SJCRH30 (cell line): ENCODE measurements at regions not wholly inside any gene's neighbourhood (a gene's known extent, or its start where the extent isn't known, plus 50 kb on each side); places are given as distances from the start of the nearest gene placed in this dataset.

Experiments
- DNase-seq, 2 experiments: peaks; one replicate each; pipeline ENCODE4 v3.0.0-alpha.2; 2015 to 2020
- H3K27ac ChIP-seq: fragments of 250-450 bp; sonication (Bioruptor Pico); 2 replicates; pipeline ENCODE4 v1.5.1; 2020; ENCODE audit warnings: mild to moderate bottlenecking, moderate library complexity
- H3K27me3 ChIP-seq: fragments of 250-450 bp; sonication (Bioruptor Pico); 2 replicates; pipeline ENCODE4 v1.5.1; 2020; ENCODE audit warnings: mild to moderate bottlenecking, moderate library complexity
- H3K36me3 ChIP-seq: fragments of 250-450 bp; sonication (Bioruptor Pico); 2 replicates; pipeline ENCODE4 v1.5.1; 2020; ENCODE audit warnings: mild to moderate bottlenecking, moderate library complexity
- H3K4me1 ChIP-seq: fragments of 250-450 bp; sonication (Bioruptor Pico); 2 replicates; pipeline ENCODE4 v1.5.1; 2020; ENCODE audit warnings: mild to moderate bottlenecking, moderate library complexity
- H3K4me3 ChIP-seq: fragments of 250-450 bp; sonication (Bioruptor Pico); 2 replicates; pipeline ENCODE4 v1.5.1; 2020; ENCODE audit warnings: mild to moderate bottlenecking, moderate library complexity
- H3K9me3 ChIP-seq: fragments of 250-450 bp; sonication (Bioruptor Pico); replicated peaks from 2 replicates; pipeline ENCODE4 v1.5.1; 2020; ENCODE audit warnings: mild to moderate bottlenecking, moderate library complexity

DNA sequence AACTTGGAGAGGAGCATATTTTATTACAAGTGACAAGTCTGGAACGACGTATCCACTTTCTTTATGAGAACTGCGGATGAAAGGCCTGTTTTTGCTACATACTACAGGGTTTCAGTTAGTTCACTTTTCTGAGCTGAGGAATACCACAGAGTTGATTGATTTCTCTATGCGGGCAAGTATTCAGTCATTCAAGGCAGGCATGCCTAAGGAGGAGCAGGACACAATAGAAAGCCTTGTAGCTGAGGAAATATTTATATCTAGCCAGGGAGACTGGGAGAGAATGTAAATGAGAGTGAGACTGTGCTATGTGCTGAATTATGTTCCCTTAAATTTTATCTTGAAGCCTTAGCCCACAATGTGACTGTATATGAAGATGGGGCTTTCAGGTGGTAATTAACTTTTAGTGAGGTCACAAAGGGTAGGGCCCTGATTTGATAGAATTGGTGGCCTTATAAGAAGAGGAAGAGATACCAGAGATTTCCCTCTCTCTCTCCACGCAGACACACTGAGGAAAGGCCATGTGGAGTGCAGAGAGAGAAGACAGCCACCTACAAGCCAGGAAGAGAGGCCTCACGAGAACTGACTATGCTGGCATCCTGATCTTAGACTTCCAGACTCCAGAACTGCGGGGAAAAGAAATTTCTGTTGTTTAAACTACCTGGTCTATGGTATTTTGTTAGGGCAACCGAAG is 459.0 kb upstream of the ATP2B1 start:
- Histone ChIP-seq H3K27me3 (no peaks in the 10 kb centered on the region), H3K9me3 (no peaks in the 10 kb centered on the region; the same call in 1 of the 2 replicates), H3K27ac (no peak overlapping the region), H3K4me3 (no peak overlapping the region), H3K36me3 (no peaks in the 10 kb centered on the region), H3K4me1 (no peaks in the 10 kb centered on the region)
- no peak for DNase-seq

GRCh38 chr12:90166671-90167070 is 458.0 kb upstream of the ATP2B1 start:
- no peak overlapping the region for H3K27ac ChIP-seq
- no peak for DNase-seq
- no peaks in the 10 kb centered on the region for H3K27me3 ChIP-seq
- H3K4me3 ChIP-seq = no peak overlapping the region
- H3K36me3 ChIP-seq = no peaks in the 10 kb centered on the region
- H3K9me3 ChIP-seq = no peaks in the 10 kb centered on the region; the same call in 1 of the 2 replicates
- no peaks in the 10 kb centered on the region for H3K4me1 ChIP-seq

DNA sequence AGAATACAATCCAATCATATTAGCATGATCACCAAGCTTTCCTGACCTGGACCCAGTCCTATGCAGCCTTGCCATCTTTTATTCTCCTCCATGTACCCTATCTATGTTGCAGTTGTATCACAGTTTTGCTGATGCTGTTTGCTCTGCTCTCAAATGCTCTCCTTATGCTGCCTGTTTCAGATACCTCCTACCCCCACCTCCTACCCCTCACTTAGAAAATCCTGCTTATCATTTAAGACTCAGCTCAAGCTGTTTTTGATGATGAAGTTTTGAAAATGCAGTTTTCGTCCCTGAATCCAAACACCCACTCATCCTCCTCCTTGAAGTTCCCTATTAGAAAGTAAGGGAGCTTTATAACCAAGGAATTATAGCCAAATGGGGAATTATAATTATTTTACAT is 457.4 kb upstream of the ATP2B1 start:
- Histone ChIP-seq H3K4me3 (no peak overlapping the region), H3K9me3 (no peaks in the 10 kb centered on the region; the same call in 1 of the 2 replicates), H3K4me1 (no peaks in the 10 kb centered on the region), H3K27me3 (no peaks in the 10 kb centered on the region), H3K27ac (no peak overlapping the region), H3K36me3 (no peaks in the 10 kb centered on the region)
- no peak for DNase-seq

DNA sequence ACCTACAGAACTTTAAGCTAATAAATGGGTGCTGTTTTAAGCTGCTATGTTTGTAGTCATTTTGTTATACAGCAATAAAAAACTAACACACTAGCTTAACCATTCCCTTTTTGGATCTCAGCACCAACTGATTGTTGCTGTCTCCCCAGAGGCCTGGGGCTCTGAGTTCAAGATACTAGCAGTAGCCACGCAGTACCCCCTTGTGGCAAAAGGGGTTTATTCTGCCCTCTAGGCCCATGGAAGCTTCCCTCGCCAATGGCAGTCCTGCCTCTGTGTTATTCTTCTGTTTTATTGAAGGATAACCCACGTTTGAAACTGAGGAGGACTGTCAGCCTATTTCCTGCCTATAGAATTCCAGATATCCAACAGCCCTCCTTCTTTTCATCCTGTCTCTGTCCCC is 455.3 kb upstream of the ATP2B1 start:
- H3K36me3 ChIP-seq = no peaks in the 10 kb centered on the region

DNA sequence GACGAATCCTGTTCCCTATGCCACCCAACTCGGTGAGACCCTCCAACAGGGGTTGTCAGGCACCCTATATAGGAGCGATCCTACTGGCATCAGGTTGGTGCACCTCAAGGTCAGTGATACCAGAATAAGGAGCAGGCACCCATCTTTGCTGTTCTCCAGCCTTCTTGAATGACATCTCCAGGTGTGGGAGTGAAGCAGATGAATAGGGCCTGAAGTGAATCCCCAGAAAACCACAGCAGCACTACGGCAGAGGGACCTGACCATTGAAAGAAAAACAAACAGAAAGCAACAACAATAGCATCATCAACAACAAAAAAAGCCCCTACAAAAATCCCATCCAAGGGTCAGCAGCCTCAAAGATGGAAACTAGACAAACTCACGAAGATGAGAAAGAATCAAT is 445.2 kb upstream of the ATP2B1 start:
- Histone ChIP-seq H3K27me3 (no peaks in the 10 kb centered on the region), H3K27ac (peak overlapping the region; percentile 86), H3K4me1 (peaks cover 27% of the 10 kb centered on the region), H3K9me3 (peaks cover 9% of the 10 kb centered on the region; the same call in 1 of the 2 replicates), H3K4me3 (no peak overlapping the region), H3K36me3 (no peaks in the 10 kb centered on the region)
- peak; percentile 54 to 76 for DNase-seq

More for the DNA sequence above, 455.3 kb upstream of the ATP2B1 start:
- no peaks in the 10 kb centered on the region for H3K27me3 ChIP-seq
- no peak overlapping the region for H3K4me3 ChIP-seq
- H3K27ac ChIP-seq = no peak overlapping the region
- no peaks in the 10 kb centered on the region for H3K4me1 ChIP-seq
- H3K9me3 ChIP-seq = no peaks in the 10 kb centered on the region
- DNase-seq = peak in 1 of 2 experiments; percentile 13

- DNase-seq = peak; percentile 92 to 95
- Histone ChIP-seq H3K4me1 (peaks cover 27% of the 10 kb centered on the region), H3K27ac (peak overlapping the region; percentile 86)
Observed at GRCh38 chr12:90152897-90153624, 444.4 kb upstream of the ATP2B1 start.

DNA sequence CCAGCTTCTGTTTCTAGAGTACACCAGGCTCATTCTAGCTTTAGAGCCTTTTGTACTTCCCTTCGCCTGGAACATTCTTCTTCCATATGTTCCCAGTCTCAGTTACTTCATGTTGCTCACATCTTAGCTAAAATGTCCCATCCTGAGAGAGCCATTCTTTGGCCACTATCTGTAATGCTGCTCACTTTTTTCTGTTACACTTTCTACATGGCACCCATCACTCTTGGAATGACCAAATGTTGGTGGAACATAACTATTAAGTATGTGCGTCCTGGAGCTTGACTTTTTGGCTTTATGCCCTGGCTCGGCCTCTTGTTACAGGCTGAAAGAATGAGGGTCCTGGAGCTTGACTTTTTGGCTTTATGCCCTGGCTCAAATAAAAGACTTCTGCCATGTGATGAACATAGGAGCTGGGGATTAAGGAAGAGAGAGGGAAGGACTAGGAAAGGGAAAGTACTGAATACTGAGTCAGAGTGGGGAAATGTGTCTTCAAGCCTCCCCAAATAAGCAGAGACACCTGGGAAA is 442.9 kb upstream of the ATP2B1 start:
- Histone ChIP-seq H3K4me1 (peaks cover 27% of the 10 kb centered on the region), H3K27me3 (no peaks in the 10 kb centered on the region), H3K9me3 (peaks cover 9% of the 10 kb centered on the region; the same call in 1 of the 2 replicates), H3K36me3 (no peaks in the 10 kb centered on the region), H3K4me3 (no peak overlapping the region), H3K27ac (no peak overlapping the region)
- peak; percentile 11 to 37 for DNase-seq

More at GRCh38 chr12:90152897-90153624, 444.4 kb upstream of the ATP2B1 start:
- Histone ChIP-seq H3K4me3 (no peak overlapping the region), H3K27me3 (no peaks in the 10 kb centered on the region), H3K36me3 (no peaks in the 10 kb centered on the region), H3K9me3 (peaks cover 9% of the 10 kb centered on the region; the same call in 1 of the 2 replicates)

DNA sequence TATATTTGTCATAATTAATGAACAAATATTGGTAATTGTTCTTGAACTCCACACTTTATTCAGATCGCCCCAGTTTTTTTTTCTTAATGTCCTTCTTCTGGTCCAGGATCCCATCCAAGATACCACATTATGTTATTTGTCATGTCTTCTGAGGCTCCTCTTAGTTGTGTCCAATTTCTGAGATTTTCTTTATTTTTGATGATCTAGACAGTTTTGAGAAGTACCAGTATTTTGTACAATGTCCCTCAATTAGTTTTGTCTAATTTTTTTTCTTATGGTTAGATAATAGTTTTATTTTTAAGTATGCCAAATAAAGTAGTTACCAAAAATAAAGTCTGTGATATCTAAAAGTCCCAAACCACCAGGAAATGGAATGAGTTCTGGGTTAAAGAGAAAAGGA is 440.8 kb upstream of the ATP2B1 start:
- no peaks in the 10 kb centered on the region for H3K36me3 ChIP-seq
- H3K27ac ChIP-seq = no peak overlapping the region
- DNase-seq = no peak
- no peaks in the 10 kb centered on the region for H3K27me3 ChIP-seq
- H3K4me3 ChIP-seq = no peak overlapping the region
- H3K4me1 ChIP-seq = peaks cover 27% of the 10 kb centered on the region
- H3K9me3 ChIP-seq = peaks cover 5% of the 10 kb centered on the region; the same call in 1 of the 2 replicates

GRCh38 chr12:90129366-90130030 is 420.9 kb upstream of the ATP2B1 start:
- H3K27ac ChIP-seq = no peak overlapping the region
- no peak for DNase-seq
- no peaks in the 10 kb centered on the region for H3K36me3 ChIP-seq
- H3K9me3 ChIP-seq = peaks cover 14% of the 10 kb centered on the region; the same call in 1 of the 2 replicates
- H3K27me3 ChIP-seq = no peaks in the 10 kb centered on the region
- peaks cover 9% of the 10 kb centered on the region; the same call in 1 of the 2 replicates for H3K4me1 ChIP-seq
- no peak overlapping the region for H3K4me3 ChIP-seq

- Histone ChIP-seq H3K4me1 (peaks cover 9% of the 10 kb centered on the region; the same call in 1 of the 2 replicates), H3K4me3 (no peak overlapping the region), H3K36me3 (no peaks in the 10 kb centered on the region), H3K27me3 (no peaks in the 10 kb centered on the region), H3K27ac (no peak overlapping the region), H3K9me3 (peaks cover 14% of the 10 kb centered on the region; the same call in 1 of the 2 replicates)
- DNase-seq = no peak
Observed at GRCh38 chr12:90128526-90128925, 419.9 kb upstream of the ATP2B1 start.

GRCh38 chr12:90126125-90126524 is 417.5 kb upstream of the ATP2B1 start:
- H3K9me3 ChIP-seq = peaks cover 16% of the 10 kb centered on the region; the same call in 1 of the 2 replicates

GRCh38 chr12:90124914-90125313 is 416.3 kb upstream of the ATP2B1 start:
- Histone ChIP-seq H3K4me1 (peaks cover 9% of the 10 kb centered on the region; the same call in 1 of the 2 replicates), H3K9me3 (peaks cover 16% of the 10 kb centered on the region; the same call in 1 of the 2 replicates), H3K27ac (no peak overlapping the region), H3K4me3 (no peak overlapping the region), H3K27me3 (no peaks in the 10 kb centered on the region), H3K36me3 (no peaks in the 10 kb centered on the region)
- DNase-seq = no peak

More at GRCh38 chr12:90126125-90126524, 417.5 kb upstream of the ATP2B1 start:
- Histone ChIP-seq H3K4me3 (no peak overlapping the region), H3K36me3 (no peaks in the 10 kb centered on the region), H3K4me1 (peaks cover 9% of the 10 kb centered on the region; the same call in 1 of the 2 replicates), H3K27me3 (no peaks in the 10 kb centered on the region), H3K27ac (no peak overlapping the region)
- DNase-seq = no peak

GRCh38 chr12:90124289-90124688 is 415.7 kb upstream of the ATP2B1 start:
- Histone ChIP-seq H3K36me3 (no peaks in the 10 kb centered on the region), H3K27me3 (no peaks in the 10 kb centered on the region), H3K4me3 (no peak overlapping the region), H3K27ac (no peak overlapping the region), H3K9me3 (peaks cover 18% of the 10 kb centered on the region; the same call in 1 of the 2 replicates), H3K4me1 (peaks cover 9% of the 10 kb centered on the region; the same call in 1 of the 2 replicates)
- no peak for DNase-seq

DNA sequence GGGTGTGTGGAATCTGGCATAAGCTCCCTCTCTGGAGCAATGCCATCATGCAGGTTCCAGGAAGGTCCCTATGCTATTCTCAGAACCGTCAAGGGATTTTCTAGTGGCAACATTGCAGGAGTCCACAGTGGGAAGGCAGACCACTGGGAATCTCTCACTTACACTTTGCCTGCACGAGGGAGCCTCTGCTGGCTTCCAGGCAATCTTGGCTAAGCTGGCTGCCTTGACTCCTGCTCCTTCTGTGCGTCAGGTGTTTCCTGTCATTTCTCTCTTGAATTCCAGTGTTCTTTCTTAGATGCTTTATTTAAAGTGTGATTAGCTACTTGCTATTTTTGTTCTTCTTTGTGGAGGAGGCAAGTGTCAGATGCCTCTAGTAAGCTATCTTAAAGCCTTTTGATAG is 414.0 kb upstream of the ATP2B1 start:
- Histone ChIP-seq H3K27me3 (no peaks in the 10 kb centered on the region), H3K4me3 (no peak overlapping the region), H3K27ac (no peak overlapping the region), H3K4me1 (no peaks in the 10 kb centered on the region), H3K36me3 (no peaks in the 10 kb centered on the region), H3K9me3 (peaks cover 21% of the 10 kb centered on the region; the same call in 1 of the 2 replicates)
- no peak for DNase-seq
